Retinal pigment epithelial cell (primary cell): ENCODE measurements at regions not wholly inside any gene's neighbourhood (a gene's known extent, or its start where the extent isn't known, plus 50 kb on each side); places are given as distances from the start of the nearest gene placed in this dataset.

Experiments
- DNase-seq: peaks from one replicate; pipeline ENCODE4 v3.0.0-alpha.2; 2010; ENCODE audit warnings: low read depth
- H3K4me3 ChIP-seq: 2 replicates; pipeline ENCODE4 v1.5.1; 2011; ENCODE audit warnings: mild to moderate bottlenecking, low read length, control low read depth, moderate library complexity
- CTCF ChIP-seq: conservative IDR thresholded peaks from 2 replicates; pipeline ENCODE4 v1.5.1; 2011; ENCODE audit warnings: low read depth, low read length, control low read depth, inconsistent platforms

DNA sequence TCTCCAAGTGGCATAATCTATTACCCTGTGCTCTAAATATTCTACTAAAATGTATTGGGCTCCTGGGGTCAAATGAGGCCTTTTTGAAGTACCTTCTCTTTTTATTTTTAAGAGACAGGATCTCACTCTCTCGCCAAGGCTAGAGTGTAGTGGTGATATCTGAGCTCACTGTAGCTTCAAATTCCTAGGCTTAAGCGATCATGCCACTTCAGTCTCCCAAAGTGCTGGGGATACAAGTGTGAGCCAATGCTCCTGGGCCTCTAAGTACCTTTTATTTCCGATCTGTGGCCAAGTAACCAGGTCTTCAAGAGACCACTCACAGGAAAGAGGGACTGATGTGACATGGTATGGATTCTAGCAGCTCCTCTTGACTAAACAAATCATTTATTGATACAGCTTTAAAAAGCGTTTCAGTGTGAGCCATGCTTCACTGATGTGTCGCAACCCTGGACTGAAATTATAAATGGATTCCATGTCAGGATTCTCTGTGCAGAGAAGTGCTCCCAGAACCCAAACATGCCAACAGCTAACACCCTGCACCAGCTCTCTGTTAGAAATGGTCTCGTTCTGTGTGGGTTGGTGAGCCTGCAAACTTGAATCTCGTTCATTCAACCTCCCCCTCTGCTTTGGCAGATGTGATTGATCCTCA is 477.8 kb downstream of the HINT1 start:
- DNase-seq: no peak
- TF ChIP-seq CTCF: no peak
- H3K4me3 ChIP-seq: no peak overlapping the region

GRCh38 chr5:130678637-130679036 is 486.4 kb downstream of the HINT1 start:
- TF ChIP-seq CTCF: no peak
- no peak overlapping the region for H3K4me3 ChIP-seq
- no peak for DNase-seq

- TF ChIP-seq CTCF: no peak
- no peak overlapping the region for H3K4me3 ChIP-seq
- DNase-seq: no peak
Observed at GRCh38 chr5:130666462-130666861, 498.6 kb downstream of the HINT1 start.

- no peak overlapping the region for H3K4me3 ChIP-seq
- TF ChIP-seq CTCF: no peak
- DNase-seq: peak; percentile 2
Observed at GRCh38 chr5:130652176-130652575, 512.9 kb downstream of the HINT1 start.

GRCh38 chr5:130651440-130651839 is 513.6 kb downstream of the HINT1 start:
- DNase-seq: no peak
- no peak for TF ChIP-seq CTCF
- no peak overlapping the region for H3K4me3 ChIP-seq

DNA sequence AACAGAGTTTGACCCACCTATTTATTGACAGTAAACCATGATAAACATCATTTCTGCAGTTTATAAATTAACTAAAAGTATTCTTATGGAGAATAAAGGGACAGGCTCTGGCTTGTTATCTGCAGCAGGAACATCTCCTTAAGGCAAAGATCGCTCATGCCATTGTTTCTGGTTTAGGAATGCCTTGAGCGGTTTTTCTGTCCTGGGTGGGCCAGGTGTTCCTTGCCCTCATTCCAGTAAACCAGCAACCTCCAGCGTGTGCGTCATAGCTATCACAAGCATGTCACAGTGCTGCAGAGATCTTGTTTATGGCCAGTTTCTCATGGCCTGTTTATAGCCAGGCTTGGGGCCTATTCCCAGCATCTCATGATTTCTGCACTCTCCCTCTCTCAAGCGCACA is 521.7 kb downstream of the HINT1 start:
- no peak for DNase-seq
- no peak overlapping the region for H3K4me3 ChIP-seq
- no peak for TF ChIP-seq CTCF

DNA sequence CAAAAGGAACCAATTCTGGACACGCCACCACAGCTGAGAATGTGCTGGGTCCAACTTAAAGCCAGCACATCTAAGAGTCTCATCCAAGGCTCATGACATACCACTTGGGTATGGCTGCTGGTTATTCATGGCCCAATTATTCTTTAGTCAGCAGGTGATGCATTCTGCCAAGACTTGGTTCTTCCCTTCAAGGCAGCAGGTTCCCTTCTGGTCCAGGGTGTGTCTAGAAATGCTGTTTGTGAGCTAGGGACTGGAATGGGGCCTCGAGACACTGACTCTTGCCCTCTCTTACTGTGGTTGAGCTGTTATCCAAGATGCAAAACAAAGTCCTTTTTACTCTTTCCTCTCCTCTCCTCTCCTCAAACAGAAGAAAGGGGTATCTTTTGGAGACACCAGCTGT is 522.6 kb downstream of the HINT1 start:
- DNase-seq: no peak
- no peak overlapping the region for H3K4me3 ChIP-seq
- no peak for TF ChIP-seq CTCF
